GM19025 (cell line): ENCODE measurements at regions not wholly inside any gene's neighbourhood (a gene's known extent, or its start where the extent isn't known, plus 50 kb on each side); places are given as distances from the start of the nearest gene placed in this dataset.

Source experiments
- ATAC-seq: cut with Tn5 transposase; IDR thresholded peaks from one replicate; pipeline ENCODE4 v1.9.1; 2021; ENCODE audit warnings: mild to moderate bottlenecking, low read depth, moderate library complexity; ENCODE audit not compliant: unreplicated experiment

- ATAC-seq, result no peak
These were observed 587.2 kb upstream of the NXPH2 start for GRCh38 chr2:139367416-139367815.

GRCh38 chr2:139366681-139367080 is 586.5 kb upstream of the NXPH2 start:
- ATAC-seq, result no peak

GRCh38 chr2:139365189-139365588 is 585.0 kb upstream of the NXPH2 start:
- no peak for ATAC-seq

DNA sequence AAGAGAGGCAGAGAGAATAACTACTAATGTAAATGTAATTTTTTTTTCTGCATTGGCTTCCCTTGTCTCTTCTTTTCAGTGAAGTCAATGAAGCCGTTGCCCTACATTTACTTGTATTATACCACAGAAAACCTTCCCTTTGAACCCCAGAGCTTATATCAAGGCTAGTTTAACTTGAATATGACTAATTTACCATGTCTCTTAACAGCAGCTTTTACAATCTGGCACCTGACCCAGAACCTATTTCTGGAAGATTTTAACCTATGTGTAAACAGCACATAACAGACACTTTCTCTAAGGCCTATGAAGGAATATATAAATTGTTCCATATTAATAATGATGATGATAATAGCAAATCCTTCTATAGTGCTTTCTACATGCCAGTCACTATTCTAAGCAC is 580.5 kb upstream of the NXPH2 start:
- ATAC-seq, result no peak

DNA sequence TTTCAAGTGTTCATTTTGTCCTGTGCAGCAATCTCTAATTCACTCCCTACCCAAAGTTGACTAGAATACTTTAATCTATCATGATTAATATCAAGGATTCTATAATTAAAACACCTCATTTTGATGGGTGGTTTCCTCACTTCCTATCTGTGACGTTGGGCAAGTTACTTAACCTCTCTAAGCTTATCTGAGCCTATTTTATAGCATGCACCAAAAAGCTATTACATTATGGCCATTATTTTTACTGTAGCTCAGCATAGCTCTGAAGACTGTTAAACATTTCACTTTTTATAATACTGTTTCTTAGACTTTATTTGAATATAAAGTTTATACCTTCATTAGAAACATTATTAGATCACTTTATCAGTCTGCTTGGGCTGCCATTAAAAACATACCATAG is 579.6 kb upstream of the NXPH2 start:
- no peak for ATAC-seq

DNA sequence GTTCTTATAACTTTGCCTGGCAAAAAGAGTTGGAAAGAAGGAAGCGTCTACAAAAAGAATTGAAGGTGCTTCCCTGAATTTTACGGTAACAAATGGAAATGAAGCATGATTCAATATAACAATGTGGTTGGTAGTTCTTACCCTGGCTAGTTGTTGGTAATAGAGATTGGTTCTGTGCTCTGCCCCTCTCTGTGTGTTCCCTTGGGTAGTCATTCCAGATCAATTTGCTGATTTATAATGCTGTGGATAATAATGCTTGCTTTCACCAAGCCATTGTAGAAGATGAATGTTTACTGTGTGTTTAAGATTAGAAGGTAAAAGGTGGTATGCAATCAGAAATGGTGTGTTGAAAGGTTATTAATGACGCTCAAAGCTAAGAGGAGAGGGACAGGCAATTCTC is 577.8 kb upstream of the NXPH2 start:
- no peak for ATAC-seq

GRCh38 chr2:139354518-139354917 is 574.3 kb upstream of the NXPH2 start:
- ATAC-seq, result no peak

DNA sequence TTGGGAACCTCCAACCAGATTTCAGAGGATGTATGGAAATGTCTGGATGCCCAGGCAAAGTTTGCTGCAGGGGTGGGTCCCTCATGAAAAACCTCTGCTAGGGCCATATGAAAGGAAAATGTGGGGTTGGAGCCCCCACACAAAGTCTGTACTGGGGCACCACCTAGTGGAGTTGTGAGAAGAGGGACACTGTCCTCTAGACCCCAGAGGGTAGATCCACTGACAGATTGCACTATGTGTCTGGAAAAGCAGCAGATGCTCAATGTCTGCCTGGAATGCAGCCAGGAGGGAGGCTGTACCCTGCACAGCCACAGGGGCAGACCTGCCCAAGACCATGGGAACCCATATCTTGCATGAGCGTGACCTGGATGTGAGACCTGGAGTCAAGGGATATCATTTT is 573.7 kb upstream of the NXPH2 start:
- no peak for ATAC-seq

GRCh38 chr2:139317259-139317658 is 537.1 kb upstream of the NXPH2 start:
- no peak for ATAC-seq

DNA sequence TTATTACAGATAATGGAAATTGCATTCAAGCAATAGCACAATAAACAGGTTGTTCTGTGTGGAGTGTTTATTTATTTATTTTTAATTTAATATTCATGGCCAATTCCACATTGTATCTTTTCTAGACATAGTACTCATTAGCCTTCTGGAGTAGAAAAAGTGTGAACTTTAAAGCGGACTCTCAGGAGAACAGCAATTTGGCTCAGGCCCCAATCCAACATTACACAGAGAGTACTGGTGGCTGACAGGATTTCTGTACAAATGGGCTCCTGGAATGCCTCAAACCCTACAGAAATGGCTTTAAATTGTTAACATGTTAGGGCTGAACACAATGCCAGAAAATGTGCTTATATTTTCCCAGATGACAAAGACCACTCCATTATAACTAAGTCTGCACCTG is 533.9 kb upstream of the NXPH2 start:
- ATAC-seq, result no peak

- no peak for ATAC-seq
These were observed 516.6 kb upstream of the NXPH2 start for GRCh38 chr2:139296672-139297209.

DNA sequence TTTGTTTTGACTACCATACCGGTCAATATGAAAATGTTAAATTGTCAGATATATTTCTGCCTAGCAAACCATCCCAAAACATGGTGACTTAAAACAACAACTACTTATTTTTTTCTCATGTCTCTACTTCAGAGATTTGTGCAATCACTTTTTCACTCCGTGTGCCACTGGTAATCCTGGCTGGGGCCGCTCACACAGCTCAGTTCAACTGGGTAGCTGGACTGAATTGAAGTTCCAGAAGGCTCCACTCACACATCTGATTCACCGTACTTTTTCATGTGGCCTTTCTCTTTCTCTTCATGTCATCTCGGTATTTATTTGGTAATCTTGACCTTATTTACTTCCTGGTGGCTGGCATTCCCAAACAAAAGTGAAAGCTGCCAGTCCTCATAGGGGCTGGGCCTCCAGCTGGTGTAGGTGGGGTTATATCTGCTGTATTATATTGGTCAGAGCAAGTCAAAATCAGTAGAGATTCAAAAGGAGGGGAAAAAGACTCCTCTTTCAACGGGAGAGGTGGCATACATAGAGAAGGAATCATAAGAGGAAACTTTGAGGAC is 513.9 kb upstream of the NXPH2 start:
- no peak for ATAC-seq

DNA sequence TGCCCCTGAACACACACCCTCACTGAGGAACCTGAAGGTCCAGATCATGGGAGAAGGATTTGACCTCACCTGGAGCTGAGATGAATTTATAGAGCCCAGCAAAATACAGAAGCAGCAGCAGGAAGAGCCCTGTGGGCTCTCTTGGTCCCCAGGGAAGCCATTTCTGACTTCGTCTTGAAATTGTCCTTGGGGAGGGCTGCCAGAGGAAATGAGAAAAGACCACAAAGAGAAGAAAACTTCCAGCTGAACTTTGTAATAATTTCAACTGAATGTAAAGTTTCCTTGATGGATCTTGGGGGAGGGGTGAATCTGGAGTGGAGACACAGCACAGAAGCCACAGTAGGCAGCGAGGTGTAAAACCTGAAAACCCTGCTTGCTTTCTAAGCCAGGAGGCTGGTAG is 500.9 kb upstream of the NXPH2 start:
- ATAC-seq, result no peak

DNA sequence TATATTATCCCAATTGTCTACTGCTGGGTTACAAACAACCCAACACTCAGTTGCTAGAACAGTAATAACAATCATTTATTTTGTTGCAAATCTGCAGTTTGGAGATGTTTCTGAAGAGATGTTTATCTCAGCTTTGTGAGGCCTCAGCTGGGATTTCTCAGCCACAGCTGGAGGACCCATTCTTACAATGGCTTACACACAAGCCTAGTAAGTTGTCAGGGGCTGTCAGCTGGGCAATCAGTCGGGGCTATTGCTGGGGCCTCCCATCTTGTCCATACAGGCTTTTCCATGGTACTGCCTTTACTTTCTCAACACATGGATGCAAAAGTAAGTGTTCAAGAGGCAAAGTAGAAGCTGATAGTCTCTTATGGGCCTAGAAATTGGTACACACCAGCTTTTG is 491.7 kb upstream of the NXPH2 start:
- ATAC-seq, result no peak

DNA sequence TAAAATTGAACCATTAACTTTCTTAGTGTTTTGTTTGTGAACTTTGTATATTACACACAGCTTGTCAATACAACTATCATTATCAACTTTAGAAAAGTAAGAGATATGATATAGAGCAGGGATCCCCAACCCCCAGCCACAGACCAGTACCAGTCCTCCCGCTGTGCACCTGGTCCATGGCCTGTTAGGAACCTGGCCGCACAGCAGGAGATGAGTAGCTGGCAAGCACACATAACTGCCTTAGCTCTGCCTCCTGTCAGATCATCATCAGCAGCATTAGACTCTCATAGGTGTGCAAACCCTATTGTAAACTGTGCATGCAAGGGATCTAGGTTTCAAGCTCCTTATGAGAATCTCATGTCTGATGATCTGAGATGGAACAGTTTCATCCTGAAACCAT is 491.0 kb upstream of the NXPH2 start:
- ATAC-seq, result no peak

DNA sequence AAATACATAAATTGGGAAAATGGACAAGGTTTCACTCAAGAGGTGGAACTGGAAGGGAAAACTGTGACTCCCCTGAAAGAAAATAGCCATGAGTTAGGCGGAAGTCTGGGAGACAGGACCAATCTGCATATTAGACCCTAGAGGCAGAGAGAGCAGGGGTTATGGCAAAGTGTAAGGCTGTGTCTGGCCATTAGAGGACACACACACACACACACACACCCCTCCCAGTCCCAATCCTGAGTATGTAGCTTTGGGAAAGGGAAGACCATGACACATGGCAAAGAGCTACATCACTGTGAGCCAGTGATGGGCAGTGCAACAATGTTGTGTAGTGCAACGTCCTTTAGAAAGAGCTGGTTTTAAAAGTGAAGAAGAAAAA is 479.9 kb upstream of the NXPH2 start:
- ATAC-seq, result no peak

DNA sequence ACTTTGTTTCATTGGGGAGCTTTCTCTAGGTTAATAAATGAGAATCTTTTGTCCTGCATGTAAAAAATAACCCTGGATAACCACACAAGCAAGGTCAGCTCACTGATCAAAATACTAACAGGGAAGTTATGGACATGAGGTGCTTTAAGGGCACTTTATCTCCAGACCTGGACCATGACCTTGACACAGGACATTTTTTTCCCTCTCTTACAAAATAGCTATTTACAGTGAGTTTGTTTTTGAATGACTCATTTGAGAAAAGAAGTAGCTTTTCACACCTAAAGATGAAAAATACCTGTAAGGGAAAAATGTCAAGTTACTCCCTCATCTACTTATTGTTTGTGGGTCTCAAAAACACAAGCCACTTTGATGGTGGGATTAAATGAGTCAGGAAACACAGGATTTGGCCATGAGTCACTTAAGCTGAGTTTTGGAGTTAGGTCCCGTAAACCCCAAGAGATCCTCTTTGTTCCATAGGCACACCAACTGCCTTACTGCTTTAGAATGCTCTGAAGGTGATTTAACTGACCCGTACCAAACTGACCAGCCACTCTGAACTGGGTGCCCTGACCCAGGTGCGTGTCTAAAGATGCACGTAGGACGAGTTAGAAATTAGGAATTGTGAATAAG is 479.3 kb upstream of the NXPH2 start:
- no peak for ATAC-seq

GRCh38 chr2:139241286-139241685 is 461.1 kb upstream of the NXPH2 start:
- no peak for ATAC-seq

DNA sequence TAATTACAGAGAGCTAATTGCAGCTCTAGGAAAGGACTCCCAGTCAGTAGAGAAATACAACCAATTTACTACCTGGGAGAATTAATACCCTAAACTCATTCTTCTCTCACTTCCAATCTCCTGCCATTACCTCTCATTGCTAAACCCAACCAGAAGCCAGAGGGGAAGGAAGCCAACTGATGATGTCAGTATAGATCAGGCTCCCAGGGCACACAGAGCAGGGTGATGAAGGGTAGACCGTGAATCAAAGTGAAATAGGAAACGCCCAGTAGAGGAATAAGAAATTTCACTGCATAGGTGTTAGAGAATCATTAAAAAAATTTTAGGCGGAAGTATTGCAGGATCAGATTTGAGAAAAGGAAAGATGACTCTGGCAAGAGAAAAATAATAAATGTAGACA is 456.8 kb upstream of the NXPH2 start:
- no peak for ATAC-seq

- ATAC-seq, result no peak
These were observed 450.7 kb upstream of the NXPH2 start for GRCh38 chr2:139230881-139231280.

DNA sequence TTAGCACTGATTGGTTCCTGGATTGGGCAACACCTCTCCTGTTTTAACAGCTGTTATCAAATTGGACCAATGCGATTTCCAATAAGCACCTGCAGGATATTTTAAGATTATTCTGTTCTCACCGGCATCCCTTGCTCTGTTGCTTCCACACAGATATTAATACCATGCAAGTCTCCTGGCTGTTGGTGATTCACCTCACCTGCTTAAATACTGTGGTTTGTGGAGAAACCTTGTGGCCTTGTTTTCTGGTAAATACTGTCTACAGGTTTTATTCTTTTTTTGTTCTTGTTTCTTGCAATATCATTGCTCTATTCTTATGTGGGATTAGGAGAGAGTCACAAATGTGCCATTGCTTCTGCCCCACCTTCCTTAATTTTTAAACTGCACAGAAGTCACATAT is 448.1 kb upstream of the NXPH2 start:
- ATAC-seq, result no peak

GRCh38 chr2:139225961-139226360 is 445.8 kb upstream of the NXPH2 start:
- ATAC-seq, result no peak

DNA sequence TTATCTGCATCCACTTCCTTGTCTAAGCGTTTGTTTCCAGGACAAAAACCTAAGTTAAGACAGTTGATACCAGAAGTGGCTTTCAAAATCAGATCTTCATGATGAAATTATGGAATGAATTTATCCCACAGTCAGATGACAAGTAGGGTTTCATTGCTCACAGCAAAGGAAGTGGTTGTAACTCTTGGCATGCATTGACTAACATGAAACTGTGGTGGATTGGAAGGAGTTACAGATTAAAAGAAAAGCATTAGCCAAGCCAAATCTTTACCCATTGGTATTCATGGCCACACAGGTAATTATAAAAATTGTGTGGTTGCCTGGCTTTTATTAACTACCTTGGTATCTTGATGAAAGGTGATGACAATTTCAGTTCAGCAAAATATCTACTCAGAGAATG is 438.0 kb upstream of the NXPH2 start:
- no peak for ATAC-seq
